ELR (cell line): ENCODE measurements at regions not wholly inside any gene's neighbourhood (a gene's known extent, or its start where the extent isn't known, plus 50 kb on each side); places are given as distances from the start of the nearest gene placed in this dataset.
"Not testable (repeated sequence)": the region's sequence is repeated elsewhere in the genome, so short reads cannot be mapped to it uniquely, and the experiment has no call there.

Experiments
- DNase-seq: peaks from one replicate; pipeline ENCODE4 v3.0.0-alpha.2; 2015; ENCODE audit warnings: low read depth

- DNase-seq, result no peak
These were observed 114.1 kb downstream of the FAR1 start for GRCh38 chr11:13782390-13783075.

GRCh38 chr11:13784441-13784840, 116.0 kb downstream of the FAR1 start:
- DNase-seq, result no peak

- no peak for DNase-seq
These were observed 116.4 kb downstream of the FAR1 start for GRCh38 chr11:13784855-13785254.

- no peak for DNase-seq
These were observed 118.2 kb downstream of the FAR1 start for GRCh38 chr11:13786688-13787087.

- DNase-seq, result not testable (repeated sequence)
These were observed 129.1 kb downstream of the FAR1 start for GRCh38 chr11:13797616-13798015.

- DNase-seq, result no peak
These were observed 132.4 kb downstream of the FAR1 start for GRCh38 chr11:13800901-13801300.

- no peak for DNase-seq
These were observed 144.2 kb upstream of the SPON1 start for GRCh38 chr11:13818325-13818724.

- DNase-seq, result peak; percentile 58
These were observed 135.8 kb upstream of the SPON1 start for GRCh38 chr11:13826505-13827278.

- no peak for DNase-seq
These were observed 130.8 kb upstream of the SPON1 start for GRCh38 chr11:13831696-13832095.

GRCh38 chr11:13834463-13834862, 128.1 kb upstream of the SPON1 start:
- DNase-seq, result peak; percentile 14

GRCh38 chr11:13836666-13837065, 125.9 kb upstream of the SPON1 start:
- no peak for DNase-seq

GRCh38 chr11:13837286-13837685, 125.2 kb upstream of the SPON1 start:
- DNase-seq, result peak; percentile 61

GRCh38 chr11:13841393-13841792, 121.1 kb upstream of the SPON1 start:
- no peak for DNase-seq

- no peak for DNase-seq
These were observed 114.5 kb upstream of the SPON1 start for GRCh38 chr11:13848031-13848430.

GRCh38 chr11:13850231-13851005, 112.1 kb upstream of the SPON1 start:
- DNase-seq, result no peak

- DNase-seq, result no peak
These were observed 110.8 kb upstream of the SPON1 start for GRCh38 chr11:13851691-13852090.

GRCh38 chr11:13852481-13852880, 110.0 kb upstream of the SPON1 start:
- DNase-seq, result no peak

- DNase-seq, result no peak
These were observed 104.7 kb upstream of the SPON1 start for GRCh38 chr11:13857828-13858227.

- DNase-seq, result no peak
These were observed 102.6 kb upstream of the SPON1 start for GRCh38 chr11:13859892-13860291.

- DNase-seq, result no peak
These were observed 101.1 kb upstream of the SPON1 start for GRCh38 chr11:13861411-13861810.

- no peak for DNase-seq
These were observed 99.6 kb upstream of the SPON1 start for GRCh38 chr11:13862845-13863392.

- peak; percentile 61 for DNase-seq
These were observed 93.7 kb upstream of the SPON1 start for GRCh38 chr11:13868710-13869397.
